ENCODE measurements at regions not wholly inside any gene's neighbourhood (a gene's known extent, or its start where the extent isn't known, plus 50 kb on each side); places are given as distances from the start of the nearest gene placed in this dataset.

- Histone ChIP-seq H3K4me3 (ENCODE audit: insufficient read depth, low read depth, low read length) (no peak overlapping the region), H2BK5ac (ENCODE audit: low read depth, low read length, poor library complexity, severe bottlenecking) (no peak overlapping the region), H4K5ac (ENCODE audit: low read depth, low read length) (no peak overlapping the region), H3K56ac (ENCODE audit: extremely low read depth, insufficient read depth, low read length) (no peak overlapping the region), H2AFZ (replicated peaks; ENCODE audit: low read length, poor library complexity) (no peak overlapping the region), H3K4me2 (ENCODE audit: low read depth, low read length) (no peak overlapping the region), H2BK20ac (ENCODE audit: low read depth, low read length) (no peak overlapping the region), H2AK5ac (ENCODE audit: low read depth, low read length) (no peak overlapping the region), H3K14ac (replicated peaks; ENCODE audit: low read depth, low read length) (no peak overlapping the region), H2BK15ac (ENCODE audit: low read depth, low read length) (no peak overlapping the region), H3K79me1 (ENCODE audit: low read depth in 1 of 2, low read length in 2 of 2) (peaks cover 6 to 12% of the 10 kb centered on the region in 2 experiments; a peak in 2 of 4 replicates), H3K9me3 (ENCODE audit: control insufficient read depth, insufficient read depth, low read length) (no peaks in the 10 kb centered on the region), H2BK120ac (ENCODE audit: low read depth, low read length) (no peak overlapping the region), H3K4me1 (ENCODE audit: control insufficient read depth, insufficient read depth, low read length) (no peaks in the 10 kb centered on the region), H3K36me3 (ENCODE audit: control insufficient read depth, insufficient read depth, low read length) (peaks cover 4% of the 10 kb centered on the region), H3K27me3 (ENCODE audit: control insufficient read depth, insufficient read depth, low read length) (no peaks in the 10 kb centered on the region), H3K18ac (ENCODE audit: low read depth, low read length) (no peak overlapping the region), H3K4ac (ENCODE audit: low read depth, low read length) (no peak overlapping the region), H4K8ac (ENCODE audit: low read depth in 2 of 2, low read length in 2 of 2) (no peak overlapping the region), H4K91ac (ENCODE audit: insufficient read depth, low read depth, low read length) (no peak overlapping the region), H4K20me1 (ENCODE audit: insufficient read depth, low read length) (no peaks in the 10 kb centered on the region; the same call in 1 of the 2 replicates), H2AK9ac (replicated peaks; ENCODE audit: low read depth, low read length, poor library complexity) (no peak overlapping the region), H3K23ac (ENCODE audit: low read depth, low read length) (no peak overlapping the region), H3K27ac (ENCODE audit: insufficient read depth, low read length) (no peak overlapping the region), H3K9me1 (ENCODE audit: insufficient read depth, low read length) (0 out of 2 replicates have a peak, but pooled peaks cover 2% of the 10 kb centered on the region), H3K9ac (ENCODE audit: low read depth, low read length) (no peak overlapping the region)
- ChIA-PET CTCF (no interaction called here), POLR2A (ENCODE audit: unreplicated experiment) (no interaction called here)
- DNase-seq (no peak), ATAC-seq (ENCODE audit: low read depth) (no peak)
- WGBS, 2 experiments (ENCODE audit: extremely low coverage in 2 of 2, insufficient read length in 1 of 2) = no CpG with 5 or more reads among the region's 13 CpGs
- BruUV-seq (replicated peaks) = no TSS peak
- TF ChIP-seq MXI1 (IDR thresholded peaks at IDR 0.05; ENCODE audit: borderline replicate concordance, low read depth, low read length) = no peak
- TF ChIP-seq CEBPB (IDR thresholded peaks at IDR 0.05; ENCODE audit: low read depth, low read length) = no peak
- no peak for TF ChIP-seq POLR2A (IDR thresholded peaks at IDR 0.05; ENCODE audit: low read depth, low read length)
- no peak for TF ChIP-seq MAZ (IDR thresholded peaks at IDR 0.05; ENCODE audit: borderline replicate concordance, low read depth, low read length)
- TF ChIP-seq, protein P1, sequence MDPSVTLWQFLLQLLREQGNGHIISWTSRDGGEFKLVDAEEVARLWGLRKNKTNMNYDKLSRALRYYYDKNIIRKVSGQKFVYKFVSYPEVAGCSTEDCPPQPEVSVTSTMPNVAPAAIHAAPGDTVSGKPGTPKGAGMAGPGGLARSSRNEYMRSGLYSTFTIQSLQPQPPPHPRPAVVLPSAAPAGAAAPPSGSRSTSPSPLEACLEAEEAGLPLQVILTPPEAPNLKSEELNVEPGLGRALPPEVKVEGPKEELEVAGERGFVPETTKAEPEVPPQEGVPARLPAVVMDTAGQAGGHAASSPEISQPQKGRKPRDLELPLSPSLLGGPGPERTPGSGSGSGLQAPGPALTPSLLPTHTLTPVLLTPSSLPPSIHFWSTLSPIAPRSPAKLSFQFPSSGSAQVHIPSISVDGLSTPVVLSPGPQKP (IDR thresholded peaks at IDR 0.05; ENCODE audit: borderline replicate concordance, low read depth, low read length) = no peak
- no peak for TF ChIP-seq NFE2L2 (IDR thresholded peaks at IDR 0.05; ENCODE audit: low read depth, low read length)
- TF ChIP-seq FOS (IDR thresholded peaks at IDR 0.05; ENCODE audit: low read depth, low read length) = no peak
- TF ChIP-seq SMC3 (IDR thresholded peaks at IDR 0.05; ENCODE audit: low read depth, low read length) = no peak
- no peak for TF ChIP-seq RFX5 (IDR thresholded peaks at IDR 0.05; ENCODE audit: low read depth, low read length)
- TF ChIP-seq MAFK (IDR thresholded peaks at IDR 0.05; ENCODE audit: low read depth, low read length) = no peak
- TF ChIP-seq USF2 (IDR thresholded peaks at IDR 0.05; ENCODE audit: low read depth, low read length) = no peak
- TF ChIP-seq BHLHE40 (IDR thresholded peaks at IDR 0.05; ENCODE audit: low read depth, low read length) = no peak
- intact Hi-C loops (cut with micrococcal nuclease) (no loop called here), in situ Hi-C loops (cut with MboI; ENCODE audit: low sequenced_read_pairs) (no loop called here), dilution Hi-C loops (cut with HindIII; ENCODE audit: low sequenced_read_pairs, unreplicated experiment) (no loop called here)
These were observed 91.6 kb upstream of the SAMD11 start for GRCh38 chr1:832136-832535.
